ENCODE measurements at regions not wholly inside any gene's neighbourhood (a gene's known extent, or its start where the extent isn't known, plus 50 kb on each side); places are given as distances from the start of the nearest gene placed in this dataset.
"Not testable (repeated sequence)": the region's sequence is repeated elsewhere in the genome, so short reads cannot be mapped to it uniquely, and the experiment has no call there.

- DNase-seq, result no peak
Measured at GRCh38 chr13:104534847-104535246, 1468.6 kb upstream of the SLC10A2 start.

GRCh38 chr13:104532132-104532531 is 1465.9 kb upstream of the SLC10A2 start:
- DNase-seq, result no peak

GRCh38 chr13:104530741-104531140 is 1464.5 kb upstream of the SLC10A2 start:
- DNase-seq, result no peak

- no peak for DNase-seq
Measured at GRCh38 chr13:104526561-104526960, 1460.3 kb upstream of the SLC10A2 start.

GRCh38 chr13:104525467-104525866 is 1459.2 kb upstream of the SLC10A2 start:
- DNase-seq, result no peak

- no peak for DNase-seq
Measured at GRCh38 chr13:104522235-104523072, 1456.2 kb upstream of the SLC10A2 start.

- DNase-seq, result no peak
Measured at GRCh38 chr13:104510422-104510821, 1444.2 kb upstream of the SLC10A2 start.

GRCh38 chr13:104493502-104493901 is 1427.3 kb upstream of the SLC10A2 start:
- not testable (repeated sequence) for DNase-seq

GRCh38 chr13:104491916-104492315 is 1425.7 kb upstream of the SLC10A2 start:
- DNase-seq, result no peak

- no peak for DNase-seq
Measured at GRCh38 chr13:104487006-104487405, 1420.8 kb upstream of the SLC10A2 start.

GRCh38 chr13:104485571-104485970 is 1419.4 kb upstream of the SLC10A2 start:
- no peak for DNase-seq

GRCh38 chr13:104483631-104484030 is 1417.4 kb upstream of the SLC10A2 start:
- DNase-seq, result no peak

GRCh38 chr13:104477261-104477660 is 1411.0 kb upstream of the SLC10A2 start:
- DNase-seq, result no peak

GRCh38 chr13:104473936-104474335 is 1407.7 kb upstream of the SLC10A2 start:
- DNase-seq, result no peak

GRCh38 chr13:104466016-104466415 is 1399.8 kb upstream of the SLC10A2 start:
- no peak for DNase-seq

GRCh38 chr13:104461049-104461448 is 1394.8 kb upstream of the SLC10A2 start:
- DNase-seq, result no peak

- no peak for DNase-seq
Measured at GRCh38 chr13:104460554-104460953, 1394.3 kb upstream of the SLC10A2 start.

GRCh38 chr13:104450006-104450405 is 1383.8 kb upstream of the SLC10A2 start:
- no peak for DNase-seq

- no peak for DNase-seq
Measured at GRCh38 chr13:104447348-104447747, 1381.1 kb upstream of the SLC10A2 start.

- DNase-seq, result no peak
Measured at GRCh38 chr13:104442536-104442935, 1376.3 kb upstream of the SLC10A2 start.

- no peak for DNase-seq
Measured at GRCh38 chr13:104436555-104436954, 1370.3 kb upstream of the SLC10A2 start.

- DNase-seq, result no peak
Measured at GRCh38 chr13:104431895-104432294, 1365.7 kb upstream of the SLC10A2 start.

- no peak for DNase-seq
Measured at GRCh38 chr13:104426435-104426834, 1360.2 kb upstream of the SLC10A2 start.

- no peak for DNase-seq
Measured at GRCh38 chr13:104422668-104423067, 1356.5 kb upstream of the SLC10A2 start.

- no peak for DNase-seq
Measured at GRCh38 chr13:104416973-104417372, 1350.8 kb upstream of the SLC10A2 start.
